Astrocyte (in vitro differentiated cells and primary cell): ENCODE measurements at regions not wholly inside any gene's neighbourhood (a gene's known extent, or its start where the extent isn't known, plus 50 kb on each side); places are given as distances from the start of the nearest gene placed in this dataset.

Experiments
- DNase-seq: peaks from one replicate; pipeline ENCODE4 v3.0.0-alpha.2; 2010; ENCODE audit warnings: low read depth
- FAIRE-seq: peaks from 2 replicates; lab custom pipeline; 2011; peaks lifted over from hg19 to GRCh38; lab: Jason Lieb, UNC
- H2AFZ ChIP-seq: 2 replicates; pipeline ENCODE4 v1.6.0; 2012; ENCODE audit warnings: low read depth, low read length, inconsistent platforms
- H3K27ac ChIP-seq: 2 replicates; pipeline ENCODE4 v1.5.1; 2011; ENCODE audit warnings: low read depth, low read length, inconsistent platforms
- H3K27me3 ChIP-seq: 2 replicates; pipeline ENCODE4 v1.6.0; 2011; ENCODE audit warnings: low read length, inconsistent platforms; ENCODE audit not compliant: insufficient read depth
- H3K36me3 ChIP-seq: 2 replicates; pipeline ENCODE4 v1.5.1; 2011; ENCODE audit warnings: low read length, inconsistent platforms; ENCODE audit not compliant: insufficient read depth
- H3K4me1 ChIP-seq: 2 replicates; pipeline ENCODE4 v1.5.1; 2011; ENCODE audit warnings: low read length, inconsistent platforms; ENCODE audit not compliant: insufficient read depth
- H3K4me2 ChIP-seq: 2 replicates; pipeline ENCODE4 v1.6.0; 2012; ENCODE audit warnings: low read length, inconsistent platforms
- H3K4me3 ChIP-seq: 2 replicates; pipeline ENCODE4 v1.5.1; 2011; ENCODE audit warnings: low read depth, mild to moderate bottlenecking, low read length, inconsistent platforms; ENCODE audit not compliant: insufficient read depth
- H3K79me2 ChIP-seq: 2 replicates; pipeline ENCODE4 v1.6.0; 2012; ENCODE audit warnings: mild to moderate bottlenecking, low read length, inconsistent platforms; ENCODE audit not compliant: insufficient read depth
- H3K9ac ChIP-seq: 2 replicates; pipeline ENCODE4 v1.6.0; 2012; ENCODE audit warnings: mild to moderate bottlenecking, low read length, inconsistent platforms
- H3K9me3 ChIP-seq: 2 replicates; pipeline ENCODE4 v1.5.1; 2012; ENCODE audit warnings: low read depth, mild to moderate bottlenecking, low read length, inconsistent platforms; ENCODE audit not compliant: insufficient read depth
- H4K20me1 ChIP-seq: 2 replicates; pipeline ENCODE4 v1.6.0; 2012; ENCODE audit warnings: low read length, inconsistent platforms; ENCODE audit not compliant: insufficient read depth
- H3K27ac Mint-ChIP-seq: one replicate; pipeline ENCODE4 v1.8.0; 2021; ENCODE audit warnings: mild to moderate bottlenecking, mixed read lengths; ENCODE audit not compliant: unreplicated experiment
- H3K27me3 Mint-ChIP-seq: one replicate; pipeline ENCODE4 v1.8.0; 2021; ENCODE audit warnings: low read depth, mixed read lengths; ENCODE audit not compliant: unreplicated experiment
- H3K36me3 Mint-ChIP-seq: one replicate; pipeline ENCODE4 v1.8.0; 2021; ENCODE audit warnings: low read depth, mixed read lengths; ENCODE audit not compliant: unreplicated experiment
- H3K4me1 Mint-ChIP-seq: one replicate; pipeline ENCODE4 v1.8.0; 2021; ENCODE audit warnings: low read depth, mixed read lengths; ENCODE audit not compliant: unreplicated experiment
- H3K4me3 Mint-ChIP-seq: one replicate; pipeline ENCODE4 v1.8.0; 2021; ENCODE audit warnings: mild to moderate bottlenecking, moderate library complexity, mixed read lengths; ENCODE audit not compliant: unreplicated experiment
- H3K9me3 Mint-ChIP-seq: one replicate; pipeline ENCODE4 v1.8.0; 2021; ENCODE audit warnings: mild to moderate bottlenecking, mixed read lengths; ENCODE audit not compliant: unreplicated experiment
- EZH2 ChIP-seq: IDR thresholded peaks from 2 replicates; pipeline ENCODE4 v1.6.1; 2012; ENCODE audit warnings: mild to moderate bottlenecking, low read length, inconsistent platforms; ENCODE audit not compliant: insufficient read depth
- TF ChIP-seq, protein P1 (sequence below): IDR thresholded peaks from 2 replicates; pipeline ENCODE4 v1.5.1; 2011; ENCODE audit warnings: low read depth, mild to moderate bottlenecking, inconsistent platforms, low read length, moderate library complexity; ENCODE audit not compliant: insufficient read depth

DNA sequence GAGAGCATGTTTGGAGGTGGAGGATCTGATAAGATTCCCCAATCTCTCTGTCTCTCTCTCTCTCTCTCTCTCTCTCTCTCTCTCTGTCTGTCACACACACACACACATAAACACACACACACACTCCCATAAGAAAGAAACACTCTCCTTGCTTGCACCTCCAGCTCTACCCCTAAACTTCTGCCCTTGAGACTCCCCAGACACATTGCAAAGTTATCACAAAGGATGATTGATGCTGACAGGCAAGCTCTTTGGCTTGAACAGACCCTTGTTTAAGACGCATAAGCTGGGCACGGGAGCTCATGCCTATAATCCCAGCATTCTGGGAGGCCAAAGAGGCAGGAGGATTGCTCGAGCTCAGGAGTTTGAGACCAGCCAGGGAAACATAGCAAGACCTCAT lies 78.2 kb downstream of the NAV1 start:
- Mint-ChIP-seq H3K27me3 (peaks cover 1% of the 10 kb centered on the region), H3K36me3 (peaks cover 9% of the 10 kb centered on the region), H3K27ac (no peak overlapping the region), H3K4me3 (no peak overlapping the region), H3K9me3 (no peaks in the 10 kb centered on the region), H3K4me1 (peaks cover 14% of the 10 kb centered on the region)
- H3K4me3 ChIP-seq: no peak overlapping the region
- H3K9ac ChIP-seq: no peak overlapping the region
- no peaks in the 10 kb centered on the region for H3K9me3 ChIP-seq
- H3K4me1 ChIP-seq: no peaks in the 10 kb centered on the region
- H3K36me3 ChIP-seq: no peaks in the 10 kb centered on the region
- H3K79me2 ChIP-seq: peaks cover 58% of the 10 kb centered on the region
- FAIRE-seq: no peak
- TF ChIP-seq, protein P1, sequence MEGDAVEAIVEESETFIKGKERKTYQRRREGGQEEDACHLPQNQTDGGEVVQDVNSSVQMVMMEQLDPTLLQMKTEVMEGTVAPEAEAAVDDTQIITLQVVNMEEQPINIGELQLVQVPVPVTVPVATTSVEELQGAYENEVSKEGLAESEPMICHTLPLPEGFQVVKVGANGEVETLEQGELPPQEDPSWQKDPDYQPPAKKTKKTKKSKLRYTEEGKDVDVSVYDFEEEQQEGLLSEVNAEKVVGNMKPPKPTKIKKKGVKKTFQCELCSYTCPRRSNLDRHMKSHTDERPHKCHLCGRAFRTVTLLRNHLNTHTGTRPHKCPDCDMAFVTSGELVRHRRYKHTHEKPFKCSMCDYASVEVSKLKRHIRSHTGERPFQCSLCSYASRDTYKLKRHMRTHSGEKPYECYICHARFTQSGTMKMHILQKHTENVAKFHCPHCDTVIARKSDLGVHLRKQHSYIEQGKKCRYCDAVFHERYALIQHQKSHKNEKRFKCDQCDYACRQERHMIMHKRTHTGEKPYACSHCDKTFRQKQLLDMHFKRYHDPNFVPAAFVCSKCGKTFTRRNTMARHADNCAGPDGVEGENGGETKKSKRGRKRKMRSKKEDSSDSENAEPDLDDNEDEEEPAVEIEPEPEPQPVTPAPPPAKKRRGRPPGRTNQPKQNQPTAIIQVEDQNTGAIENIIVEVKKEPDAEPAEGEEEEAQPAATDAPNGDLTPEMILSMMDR: no peak
- no peak for TF ChIP-seq EZH2
- no peak overlapping the region for H3K4me2 ChIP-seq
- H3K27ac ChIP-seq: no peak overlapping the region
- peaks cover 83% of the 10 kb centered on the region for H4K20me1 ChIP-seq
- DNase-seq: no peak
- no peak overlapping the region for H2AFZ ChIP-seq
- no peaks in the 10 kb centered on the region for H3K27me3 ChIP-seq

DNA sequence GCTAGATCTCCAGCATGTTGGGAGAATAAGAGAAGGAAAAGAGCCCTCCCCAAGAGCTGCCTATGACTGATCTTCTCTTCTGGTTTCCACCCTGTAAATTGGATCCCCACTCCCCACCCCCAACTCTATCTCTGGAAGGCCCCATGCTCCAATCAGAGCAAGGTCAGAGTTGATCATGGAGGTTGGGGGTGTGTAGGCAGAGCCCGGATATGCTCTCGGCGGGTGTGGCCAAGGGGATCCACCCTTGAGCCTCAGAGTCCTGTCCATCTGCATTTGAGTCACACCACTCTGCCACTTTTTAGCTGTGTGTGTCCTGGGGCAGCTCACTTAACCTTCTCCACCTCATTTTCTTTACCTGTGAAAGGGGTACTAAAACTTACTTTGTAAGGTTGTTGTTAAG lies 79.5 kb downstream of the NAV1 start:
- Histone ChIP-seq H3K4me1 (no peaks in the 10 kb centered on the region), H3K27ac (no peak overlapping the region), H4K20me1 (peaks cover 71% of the 10 kb centered on the region), H3K9ac (no peak overlapping the region), H3K4me3 (no peak overlapping the region), H3K27me3 (no peaks in the 10 kb centered on the region), H3K36me3 (no peaks in the 10 kb centered on the region), H2AFZ (no peak overlapping the region), H3K4me2 (no peak overlapping the region), H3K9me3 (no peaks in the 10 kb centered on the region), H3K79me2 (peaks cover 53% of the 10 kb centered on the region)
- Mint-ChIP-seq H3K36me3 (peaks cover 9% of the 10 kb centered on the region), H3K4me1 (peaks cover 14% of the 10 kb centered on the region), H3K27ac (no peak overlapping the region), H3K27me3 (peaks cover 1% of the 10 kb centered on the region), H3K9me3 (no peaks in the 10 kb centered on the region), H3K4me3 (no peak overlapping the region)
- TF ChIP-seq, protein P1: no peak
- TF ChIP-seq EZH2: no peak
- FAIRE-seq (no peak), DNase-seq (no peak)

DNA sequence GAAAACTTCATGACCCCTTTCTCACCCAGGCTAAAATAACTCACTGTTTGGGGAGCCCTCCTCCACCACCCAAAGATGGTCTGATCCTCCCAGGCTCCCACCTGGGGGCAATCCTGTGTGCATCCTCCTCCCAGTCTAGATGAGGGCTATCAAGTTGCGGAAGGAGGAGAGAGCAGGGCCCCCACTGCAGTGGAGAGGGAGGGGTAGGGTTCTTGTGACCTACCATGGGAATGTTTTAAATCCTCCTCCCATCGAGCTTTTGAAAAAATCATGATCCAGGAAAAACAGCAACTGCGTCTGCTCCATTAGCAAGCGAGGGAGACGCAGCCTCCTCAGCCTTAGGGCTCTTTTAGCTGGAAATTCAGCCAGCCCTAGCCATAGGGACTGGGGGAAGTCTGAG lies 80.0 kb downstream of the NAV1 start:
- Mint-ChIP-seq H3K4me3 (no peak overlapping the region), H3K4me1 (peaks cover 14% of the 10 kb centered on the region), H3K9me3 (no peaks in the 10 kb centered on the region), H3K27ac (no peak overlapping the region), H3K27me3 (peaks cover 1% of the 10 kb centered on the region), H3K36me3 (peaks cover 11% of the 10 kb centered on the region)
- no peaks in the 10 kb centered on the region for H3K27me3 ChIP-seq
- H3K27ac ChIP-seq: no peak overlapping the region
- H3K36me3 ChIP-seq: peaks cover 3% of the 10 kb centered on the region
- no peak overlapping the region for H3K9ac ChIP-seq
- peaks cover 2% of the 10 kb centered on the region for H3K4me1 ChIP-seq
- no peaks in the 10 kb centered on the region for H3K9me3 ChIP-seq
- H3K4me2 ChIP-seq: no peak overlapping the region
- no peak for TF ChIP-seq EZH2
- TF ChIP-seq, protein P1: no peak
- peaks cover 53% of the 10 kb centered on the region for H3K79me2 ChIP-seq
- FAIRE-seq (no peak), DNase-seq (no peak)
- peaks cover 69% of the 10 kb centered on the region for H4K20me1 ChIP-seq
- H3K4me3 ChIP-seq: no peak overlapping the region
- no peak overlapping the region for H2AFZ ChIP-seq
